CD4-positive, alpha-beta T cell treated with Interleukin-21 for 1 hour (primary cell): ENCODE measurements at regions not wholly inside any gene's neighbourhood (a gene's known extent, or its start where the extent isn't known, plus 50 kb on each side); places are given as distances from the start of the nearest gene placed in this dataset.

Experiments
- DNase-seq: peaks from one replicate; pipeline ENCODE4 v3.0.0-alpha.2; 2020

GRCh38 chr7:24341691-24342413 is 57.9 kb downstream of the NPY start:
- DNase-seq = no peak

- no peak for DNase-seq
These were observed 59.6 kb downstream of the NPY start for GRCh38 chr7:24343614-24344013.

DNA sequence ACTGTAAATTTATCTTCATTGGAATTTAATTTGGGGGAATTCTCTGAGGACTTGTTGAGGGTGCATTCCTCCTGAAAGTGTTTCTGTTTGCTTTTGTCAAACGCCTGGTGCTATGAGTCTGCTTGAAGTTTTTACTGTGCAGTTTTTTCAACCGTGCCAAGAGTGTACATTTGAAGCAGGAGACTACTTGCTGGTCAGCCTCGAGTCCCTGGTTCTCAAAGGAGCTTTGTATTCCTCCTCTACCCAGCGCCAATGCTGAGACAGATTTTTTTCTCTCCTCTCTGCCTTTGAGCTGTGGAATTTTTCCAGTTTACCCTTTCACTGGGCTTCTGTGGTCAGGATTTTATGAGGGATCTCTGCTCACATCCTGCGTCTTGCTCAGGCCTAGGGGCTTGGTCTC is 62.1 kb downstream of the NPY start:
- no peak for DNase-seq

GRCh38 chr7:24346716-24347115 is 62.7 kb downstream of the NPY start:
- no peak for DNase-seq

- DNase-seq = no peak
These were observed 65.3 kb downstream of the NPY start for GRCh38 chr7:24349339-24349738.

- no peak for DNase-seq
These were observed 70.5 kb downstream of the NPY start for GRCh38 chr7:24354456-24354855.

GRCh38 chr7:24356718-24357386 is 72.9 kb downstream of the NPY start:
- DNase-seq = no peak

GRCh38 chr7:24361001-24361400 is 77.0 kb downstream of the NPY start:
- no peak for DNase-seq

DNA sequence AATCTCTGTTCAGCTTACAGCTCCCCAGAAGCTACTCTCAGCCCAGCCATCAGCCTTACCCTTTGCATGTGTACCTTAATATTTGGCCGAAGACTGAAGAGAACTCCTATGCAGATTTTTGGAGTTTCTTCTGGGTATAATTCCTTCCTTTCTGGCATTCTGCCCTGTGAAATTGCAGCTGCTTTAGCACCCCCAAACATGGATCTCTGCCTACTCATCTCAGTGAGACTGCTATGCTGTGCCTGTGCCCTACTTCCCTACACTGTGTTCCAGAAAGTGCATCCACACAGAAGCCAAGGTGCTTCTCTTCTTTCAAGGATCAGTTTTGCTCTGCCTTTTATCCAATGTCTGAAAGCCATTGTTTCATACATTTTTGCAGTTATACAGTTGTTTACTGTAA is 81.6 kb downstream of the NPY start:
- no peak for DNase-seq

- no peak for DNase-seq
These were observed 82.9 kb downstream of the NPY start for GRCh38 chr7:24366876-24367275.

DNA sequence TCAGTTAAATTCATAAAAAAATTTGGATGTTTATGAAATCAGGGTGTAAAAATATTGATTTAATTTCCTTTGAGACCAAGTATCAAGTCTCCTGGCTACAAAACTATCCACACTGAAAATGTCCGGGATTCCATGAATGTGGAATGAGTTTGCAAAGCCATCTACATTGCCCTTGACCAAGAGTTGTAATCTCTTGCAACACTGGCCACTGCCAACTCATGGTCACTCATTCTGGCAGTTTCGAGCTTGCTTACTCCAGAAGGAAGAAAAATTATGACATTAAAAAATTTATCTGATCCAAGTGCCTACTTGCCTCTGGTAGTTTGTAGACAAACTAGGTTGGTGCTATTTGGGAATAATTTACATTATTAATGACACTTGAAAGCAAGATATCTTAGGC is 84.2 kb downstream of the NPY start:
- DNase-seq = no peak

DNA sequence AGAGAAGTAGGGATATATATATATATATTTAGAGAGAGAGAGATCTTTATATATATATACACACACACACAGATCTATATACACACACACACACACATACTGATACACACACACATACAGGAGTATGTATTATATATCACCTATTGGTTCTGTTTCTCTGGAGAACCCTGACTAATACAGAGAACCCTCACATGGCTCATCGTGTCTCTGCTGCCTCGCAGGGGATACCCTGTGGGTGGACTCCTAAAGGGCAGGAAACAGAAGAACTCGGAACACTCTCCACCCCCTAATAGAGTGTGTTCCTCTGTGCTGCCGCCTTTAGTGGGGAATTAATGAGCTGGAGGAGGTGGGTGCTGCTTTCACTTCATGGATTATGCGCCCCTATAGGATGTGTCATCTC is 86.6 kb downstream of the NPY start:
- DNase-seq = no peak

GRCh38 chr7:24372961-24373955 is 89.3 kb downstream of the NPY start:
- no peak for DNase-seq

GRCh38 chr7:24378871-24379616 is 95.1 kb downstream of the NPY start:
- DNase-seq = no peak

DNA sequence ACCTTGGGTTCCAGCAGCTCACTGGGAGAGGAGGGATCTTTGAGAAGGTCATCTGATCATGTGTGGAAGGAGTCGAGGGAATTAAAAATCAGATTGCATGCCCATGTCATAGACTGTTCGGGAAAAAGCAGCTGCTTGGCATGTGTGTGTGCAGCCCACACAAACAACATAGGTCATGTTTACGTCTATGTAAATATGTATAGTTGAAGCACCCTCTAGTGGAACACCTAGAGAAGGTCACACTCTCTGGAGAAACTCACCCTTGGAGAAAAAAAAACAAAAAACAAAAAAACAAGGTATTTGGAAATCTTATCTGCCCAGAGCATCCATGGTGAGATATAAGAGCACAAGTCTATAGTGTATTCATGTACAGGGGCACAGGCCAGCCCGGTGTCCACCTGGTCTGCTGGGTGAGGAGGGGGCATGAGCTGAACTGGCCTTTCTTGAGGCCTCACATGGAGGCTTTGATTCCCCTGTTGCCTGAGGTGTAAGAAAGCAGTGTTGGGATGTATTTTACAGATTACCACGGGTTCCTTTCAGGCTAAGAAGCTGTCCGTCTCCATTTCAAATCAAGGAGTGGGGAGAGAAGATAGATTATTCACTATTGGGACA is 98.0 kb downstream of the NPY start:
- DNase-seq = no peak

DNA sequence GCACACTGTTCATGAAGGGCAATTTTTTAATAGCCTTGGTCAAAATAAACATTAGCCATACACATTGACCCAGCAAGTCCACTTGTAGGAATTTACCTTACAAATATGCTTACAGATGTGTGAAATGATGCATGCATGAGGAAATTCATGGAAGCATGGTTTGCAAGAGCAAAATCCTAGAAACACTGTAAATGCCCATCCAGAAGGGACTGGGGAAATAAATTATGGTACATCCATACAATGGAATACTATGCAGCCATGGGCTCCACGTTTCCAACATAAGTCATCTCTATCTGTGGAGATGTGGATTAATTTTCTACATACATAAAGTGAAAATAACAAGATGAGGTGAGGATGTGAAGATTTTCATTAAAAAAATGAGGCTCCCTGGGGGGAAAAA is 99.1 kb downstream of the NPY start:
- no peak for DNase-seq

GRCh38 chr7:24384362-24385030 is 100.5 kb downstream of the NPY start:
- no peak for DNase-seq

DNA sequence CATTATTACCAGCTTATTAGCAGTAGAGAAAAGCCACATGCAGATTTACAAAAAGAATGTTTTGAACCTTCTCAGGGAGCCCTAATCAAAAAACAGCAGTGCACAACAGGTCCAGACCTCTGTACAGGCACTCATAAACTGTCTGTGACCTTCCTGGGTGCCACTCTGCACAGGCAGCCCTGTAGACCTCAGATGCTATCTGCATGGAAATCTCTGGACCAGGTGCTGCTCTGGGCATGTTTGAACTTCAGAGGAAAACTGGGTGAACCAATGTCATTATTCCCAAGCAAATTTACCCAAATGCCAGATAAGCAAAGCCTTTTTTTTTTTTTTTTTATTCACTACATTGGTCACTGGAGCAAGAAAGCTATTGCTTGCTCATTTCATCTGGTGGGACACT is 104.2 kb downstream of the NPY start:
- DNase-seq = no peak

DNA sequence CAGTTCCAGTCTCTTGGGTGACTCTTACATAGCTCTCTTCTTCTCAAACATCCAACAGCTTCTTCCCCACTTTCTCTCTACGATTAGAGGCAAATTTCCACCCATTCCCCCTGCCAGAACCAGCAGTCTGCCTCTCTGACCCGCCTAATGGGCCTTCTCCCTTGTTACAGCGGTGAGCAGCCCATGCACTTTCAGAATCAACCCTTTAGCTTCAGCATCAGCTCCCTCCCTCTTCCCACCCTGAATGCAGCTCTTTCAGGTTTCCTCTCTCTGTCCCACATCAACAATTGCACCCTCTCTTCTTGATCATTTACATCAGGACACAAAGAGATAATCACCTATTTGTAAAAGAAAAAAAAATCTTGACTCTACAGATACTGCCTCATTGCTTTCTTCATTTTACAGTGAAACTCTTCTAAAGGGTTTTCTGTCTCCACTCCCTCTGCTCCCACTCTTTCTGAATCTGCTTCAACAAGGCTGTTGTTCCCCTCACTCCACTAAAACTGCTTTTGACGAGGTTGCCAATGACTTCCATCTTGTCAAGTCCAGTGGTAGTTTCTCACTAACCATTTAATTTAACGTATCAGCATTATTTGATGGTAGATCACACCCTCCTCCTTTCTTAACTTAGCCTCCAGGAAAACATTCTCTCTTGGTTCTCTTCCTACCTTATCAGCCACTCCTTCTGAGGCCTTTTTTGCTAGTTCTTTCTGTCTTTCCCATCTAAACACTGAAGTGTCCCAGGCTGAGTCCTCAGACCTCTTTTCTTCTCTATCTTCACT is 106.6 kb downstream of the NPY start:
- no peak for DNase-seq

DNA sequence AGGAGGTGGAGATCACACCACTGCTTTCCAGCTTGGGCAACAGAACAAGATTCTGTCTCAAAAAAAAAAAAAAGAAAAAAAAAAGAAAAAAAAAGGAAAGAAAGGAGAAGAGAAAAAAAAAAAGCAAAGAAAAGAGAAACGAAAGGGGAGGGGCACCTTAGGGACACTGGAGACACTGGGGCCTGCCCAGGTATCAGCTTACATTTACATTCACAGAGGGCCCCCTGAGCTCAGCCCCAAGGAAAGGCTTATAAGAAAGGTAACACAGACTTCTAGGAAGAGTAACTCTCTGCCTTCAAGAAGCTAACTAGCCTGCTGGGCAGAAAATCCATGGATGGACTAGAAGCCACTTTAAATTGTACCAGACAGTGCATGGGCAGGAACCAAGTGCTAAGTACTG is 108.8 kb downstream of the NPY start:
- no peak for DNase-seq

GRCh38 chr7:24395512-24395911 is 111.5 kb downstream of the NPY start:
- DNase-seq = no peak
